AG10803 (cell line): ENCODE measurements at regions not wholly inside any gene's neighbourhood (a gene's known extent, or its start where the extent isn't known, plus 50 kb on each side); places are given as distances from the start of the nearest gene placed in this dataset.
"Not testable (repeated sequence)": the region's sequence is repeated elsewhere in the genome, so short reads cannot be mapped to it uniquely, and the experiment has no call there.

Source experiments
- DNase-seq: peaks from one replicate; pipeline ENCODE4 v3.0.0; 2010; ENCODE audit warnings: low read depth
- H3K4me3 ChIP-seq: 2 replicates; pipeline ENCODE4 v1.5.1; 2011; ENCODE audit warnings: mild to moderate bottlenecking, low read length, control low read depth
- CTCF ChIP-seq: conservative IDR thresholded peaks from 2 replicates; pipeline ENCODE4 v1.5.1; 2011; ENCODE audit warnings: mild to moderate bottlenecking, low read length, control low read depth, inconsistent platforms

GRCh38 chr5:118434522-118434921 is 553.8 kb downstream of the DTWD2 start:
- no peak overlapping the region for H3K4me3 ChIP-seq
- DNase-seq: no peak
- no peak for TF ChIP-seq CTCF

- TF ChIP-seq CTCF: no peak
- no peak for DNase-seq
- H3K4me3 ChIP-seq: no peak overlapping the region
These were observed 558.3 kb downstream of the DTWD2 start for GRCh38 chr5:118430076-118430475.

- no peak for DNase-seq
- TF ChIP-seq CTCF: no peak
- no peak overlapping the region for H3K4me3 ChIP-seq
These were observed 580.4 kb downstream of the DTWD2 start for GRCh38 chr5:118407958-118408357.

- no peak for DNase-seq
- H3K4me3 ChIP-seq: no peak overlapping the region
- TF ChIP-seq CTCF: no peak
These were observed 582.7 kb downstream of the DTWD2 start for GRCh38 chr5:118405650-118406061.

GRCh38 chr5:118397236-118397635 is 591.1 kb downstream of the DTWD2 start:
- TF ChIP-seq CTCF: no peak

GRCh38 chr5:118392491-118392890 is 595.9 kb downstream of the DTWD2 start:
- H3K4me3 ChIP-seq: no peak overlapping the region
- TF ChIP-seq CTCF: no peak
- DNase-seq: no peak

More at GRCh38 chr5:118397236-118397635, 591.1 kb downstream of the DTWD2 start:
- DNase-seq: no peak
- H3K4me3 ChIP-seq: no peak overlapping the region

- not testable (repeated sequence) for H3K4me3 ChIP-seq, DNase-seq
These were observed 605.4 kb downstream of the DTWD2 start for GRCh38 chr5:118382931-118383330.

- H3K4me3 ChIP-seq: no peak overlapping the region
- no peak for TF ChIP-seq CTCF
- no peak for DNase-seq
These were observed 608.9 kb downstream of the DTWD2 start for GRCh38 chr5:118379470-118379869.
